ENCODE measurements at regions not wholly inside any gene's neighbourhood (a gene's known extent, or its start where the extent isn't known, plus 50 kb on each side); places are given as distances from the start of the nearest gene placed in this dataset.

DNA sequence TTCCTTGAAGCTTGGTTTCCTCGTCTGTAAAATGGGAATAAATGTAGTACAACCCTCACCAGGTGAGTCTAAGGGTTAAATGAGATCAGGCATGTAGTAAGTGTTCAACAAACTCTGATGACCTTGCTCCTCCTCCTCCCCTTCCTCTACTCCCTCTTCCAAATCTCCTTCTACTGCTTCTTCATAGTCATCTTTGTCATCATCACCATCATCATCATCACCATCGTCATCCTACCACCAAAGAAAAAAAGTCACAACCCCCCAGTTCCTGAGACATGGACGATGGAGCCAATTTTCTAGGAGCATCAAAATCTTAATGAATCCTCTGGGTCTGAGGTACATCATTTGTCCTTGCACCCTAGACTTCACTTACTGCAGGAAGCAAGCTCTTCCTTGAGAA lies 240.0 kb downstream of the ANKRD60 start:
- H3K36me3 Mint-ChIP-seq (ENCODE audit: insufficient read depth, unreplicated experiment) = no peaks in the 10 kb centered on the region
- POLR2A ChIA-PET = interaction anchor here (0.6 kb wide), 1 partner anchor 207 kb away, joined by 4 read pairs; no protein-coding TSS in a partner anchor
- no peak for DNase-seq
- intact Hi-C loops (cut with micrococcal nuclease; ENCODE audit: unreplicated experiment) = no loop called here
- Histone ChIP-seq H3K9me3 (no peaks in the 10 kb centered on the region), H3K4me1 (no peaks in the 10 kb centered on the region), H3K36me3 (ENCODE audit: control insufficient read depth, insufficient read depth, low read length) (no peaks in the 10 kb centered on the region), H3K27me3 (replicated peaks; ENCODE audit: control insufficient read depth, insufficient read depth, low read length) (no peaks in the 10 kb centered on the region), H3K4me3 (ENCODE audit: low read depth, low read length) (no peak overlapping the region)
- peaks cover 14% of the 10 kb centered on the region for H3K27me3 Mint-ChIP-seq (ENCODE audit: insufficient read depth, unreplicated experiment)
- TF ChIP-seq, protein P1, sequence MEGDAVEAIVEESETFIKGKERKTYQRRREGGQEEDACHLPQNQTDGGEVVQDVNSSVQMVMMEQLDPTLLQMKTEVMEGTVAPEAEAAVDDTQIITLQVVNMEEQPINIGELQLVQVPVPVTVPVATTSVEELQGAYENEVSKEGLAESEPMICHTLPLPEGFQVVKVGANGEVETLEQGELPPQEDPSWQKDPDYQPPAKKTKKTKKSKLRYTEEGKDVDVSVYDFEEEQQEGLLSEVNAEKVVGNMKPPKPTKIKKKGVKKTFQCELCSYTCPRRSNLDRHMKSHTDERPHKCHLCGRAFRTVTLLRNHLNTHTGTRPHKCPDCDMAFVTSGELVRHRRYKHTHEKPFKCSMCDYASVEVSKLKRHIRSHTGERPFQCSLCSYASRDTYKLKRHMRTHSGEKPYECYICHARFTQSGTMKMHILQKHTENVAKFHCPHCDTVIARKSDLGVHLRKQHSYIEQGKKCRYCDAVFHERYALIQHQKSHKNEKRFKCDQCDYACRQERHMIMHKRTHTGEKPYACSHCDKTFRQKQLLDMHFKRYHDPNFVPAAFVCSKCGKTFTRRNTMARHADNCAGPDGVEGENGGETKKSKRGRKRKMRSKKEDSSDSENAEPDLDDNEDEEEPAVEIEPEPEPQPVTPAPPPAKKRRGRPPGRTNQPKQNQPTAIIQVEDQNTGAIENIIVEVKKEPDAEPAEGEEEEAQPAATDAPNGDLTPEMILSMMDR (IDR thresholded peaks at IDR 0.05; ENCODE audit: insufficient read depth in 1 of 2, low read depth in 1 of 2, low read length in 1 of 2, severe bottlenecking in 1 of 2, unreplicated experiment in 1 of 2) = no peak
- no peak overlapping the region for H3K27ac Mint-ChIP-seq (ENCODE audit: unreplicated experiment)
- no peaks in the 10 kb centered on the region for H3K9me3 Mint-ChIP-seq (ENCODE audit: unreplicated experiment)
- CTCF ChIA-PET = interaction anchor here (0.6 kb wide), 1 partner anchor 368 kb away, joined by 4 read pairs; the partner anchor contains the start of gene ZBP1
- H3K4me1 Mint-ChIP-seq (ENCODE audit: low read depth, unreplicated experiment) = no peaks in the 10 kb centered on the region
- no peak overlapping the region for H3K4me3 Mint-ChIP-seq (ENCODE audit: unreplicated experiment)
- BruUV-seq (replicated peaks) = no TSS peak

DNA sequence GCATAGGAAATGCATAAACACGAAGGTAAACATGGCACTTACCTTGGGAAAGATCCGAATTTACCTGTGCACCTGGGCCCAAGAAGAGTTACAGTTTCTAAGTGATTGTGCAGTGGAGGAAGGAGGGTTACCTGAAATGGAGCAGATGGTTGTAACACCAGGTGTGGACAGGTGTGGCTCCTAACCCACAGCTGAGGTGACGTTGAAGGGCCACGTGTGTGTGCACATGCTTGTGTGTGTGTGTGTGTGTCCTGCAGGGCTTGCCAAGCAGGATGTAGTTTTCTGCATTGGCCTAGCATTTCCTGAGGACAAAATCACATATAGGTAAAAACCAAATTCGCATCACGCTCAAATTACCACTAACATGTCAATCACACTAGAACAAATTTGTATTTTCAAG lies 240.8 kb downstream of the ANKRD60 start:
- H3K4me1 Mint-ChIP-seq (ENCODE audit: low read depth, unreplicated experiment) = no peaks in the 10 kb centered on the region
- H3K9me3 Mint-ChIP-seq (ENCODE audit: unreplicated experiment) = no peaks in the 10 kb centered on the region
- Histone ChIP-seq H3K36me3 (ENCODE audit: control insufficient read depth, insufficient read depth, low read length) (no peaks in the 10 kb centered on the region), H3K9me3 (no peaks in the 10 kb centered on the region), H3K4me3 (ENCODE audit: low read depth, low read length) (no peak overlapping the region), H3K27me3 (replicated peaks; ENCODE audit: control insufficient read depth, insufficient read depth, low read length) (no peaks in the 10 kb centered on the region), H3K4me1 (no peaks in the 10 kb centered on the region)
- ChIA-PET POLR2A (interaction anchor here (0.6 kb wide), 1 partner anchor 208 kb away, joined by 4 read pairs; no protein-coding TSS in a partner anchor), CTCF (no interaction called here)
- no TSS peak for BruUV-seq (replicated peaks)
- no peak overlapping the region for H3K4me3 Mint-ChIP-seq (ENCODE audit: unreplicated experiment)
- peaks cover 12% of the 10 kb centered on the region for H3K27me3 Mint-ChIP-seq (ENCODE audit: insufficient read depth, unreplicated experiment)
- TF ChIP-seq, protein P1 (IDR thresholded peaks at IDR 0.05; ENCODE audit: insufficient read depth in 1 of 2, low read depth in 1 of 2, low read length in 1 of 2, severe bottlenecking in 1 of 2, unreplicated experiment in 1 of 2) = no peak
- no peak for DNase-seq
- intact Hi-C loops (cut with micrococcal nuclease; ENCODE audit: unreplicated experiment) = no loop called here
- no peak overlapping the region for H3K27ac Mint-ChIP-seq (ENCODE audit: unreplicated experiment)
- H3K36me3 Mint-ChIP-seq (ENCODE audit: insufficient read depth, unreplicated experiment) = no peaks in the 10 kb centered on the region

DNA sequence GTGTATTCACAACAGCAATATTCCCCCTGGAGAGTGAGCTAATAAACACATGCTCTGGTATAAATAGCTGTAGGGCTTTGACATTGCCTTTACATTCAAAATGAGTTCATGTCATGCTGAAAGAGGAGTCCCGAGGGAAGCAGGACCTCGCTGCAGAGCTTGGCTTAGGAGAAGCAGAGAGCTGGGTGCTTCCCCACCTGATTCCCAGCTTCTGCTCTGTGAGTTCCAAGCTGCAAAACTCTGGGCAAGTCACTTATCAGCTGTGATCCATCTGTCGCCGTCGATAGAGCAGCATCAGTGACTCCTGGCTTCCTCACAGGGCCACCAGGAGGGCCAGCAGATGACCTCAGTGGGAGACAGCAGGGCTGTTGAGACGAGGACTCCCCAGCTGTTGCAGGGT lies 241.8 kb downstream of the ANKRD60 start:
- no peaks in the 10 kb centered on the region for H3K36me3 ChIP-seq (ENCODE audit: control insufficient read depth, insufficient read depth, low read length)
- H3K9me3 ChIP-seq = no peaks in the 10 kb centered on the region
- ChIA-PET CTCF (no interaction called here), POLR2A (no interaction called here)
- TF ChIP-seq, protein P1 (IDR thresholded peaks at IDR 0.05; ENCODE audit: insufficient read depth in 1 of 2, low read depth in 1 of 2, low read length in 1 of 2, severe bottlenecking in 1 of 2, unreplicated experiment in 1 of 2) = no peak
- Mint-ChIP-seq H3K27ac (ENCODE audit: unreplicated experiment) (no peak overlapping the region), H3K4me3 (ENCODE audit: unreplicated experiment) (no peak overlapping the region), H3K9me3 (ENCODE audit: unreplicated experiment) (no peaks in the 10 kb centered on the region), H3K27me3 (ENCODE audit: insufficient read depth, unreplicated experiment) (peaks cover 17% of the 10 kb centered on the region), H3K36me3 (ENCODE audit: insufficient read depth, unreplicated experiment) (no peaks in the 10 kb centered on the region), H3K4me1 (ENCODE audit: low read depth, unreplicated experiment) (no peaks in the 10 kb centered on the region)
- DNase-seq = no peak
- no peak overlapping the region for H3K4me3 ChIP-seq (ENCODE audit: low read depth, low read length)
- intact Hi-C loops (cut with micrococcal nuclease; ENCODE audit: unreplicated experiment) = no loop called here
- no TSS peak for BruUV-seq (replicated peaks)
- H3K27me3 ChIP-seq (replicated peaks; ENCODE audit: control insufficient read depth, insufficient read depth, low read length) = no peaks in the 10 kb centered on the region
- no peaks in the 10 kb centered on the region for H3K4me1 ChIP-seq
